Peyer's patch (tissue), 4 donors: ENCODE measurements at regions not wholly inside any gene's neighbourhood (a gene's known extent, or its start where the extent isn't known, plus 50 kb on each side); places are given as distances from the start of the nearest gene placed in this dataset.

Experiments
- CTCF ChIP-seq, 6 experiments: fragments of 450-650 bp in 4 of 6; fragments of 200-600 bp in 2 of 6; sonication (generic) in 1 of 6; IDR thresholded peaks; one replicate each; pipeline ENCODE4 v1.5.1; 2017 to 2019; ENCODE audit warnings: antibody characterized with exemption in 6 of 6, mild to moderate bottlenecking in 3 of 6, moderate library complexity in 1 of 6
- POLR2A ChIP-seq, 2 donors: fragments of 450-650 bp; IDR thresholded peaks; one replicate each; pipeline ENCODE4 v1.5.1; 2017; ENCODE audit warnings: antibody characterized with exemption in 2 of 2, mild to moderate bottlenecking in 2 of 2, moderate library complexity in 2 of 2

- no peak for TF ChIP-seq POLR2A (IDR thresholded peaks at IDR 0.05)
- no peak for TF ChIP-seq CTCF (IDR thresholded peaks at IDR 0.05)
Observed at GRCh38 chr4:152075253-152075928, 314.6 kb upstream of the GATB start.
